Heart left ventricle (tissue), 16 donors: ENCODE measurements at regions not wholly inside any gene's neighbourhood (a gene's known extent, or its start where the extent isn't known, plus 50 kb on each side); places are given as distances from the start of the nearest gene placed in this dataset.

Source experiments
- ATAC-seq, 4 donors: fragments of 200-7000 bp; cut with Tn5 transposase; one replicate each; pipeline ENCODE4 v1.9.1; 2020 to 2022; ENCODE audit warnings: moderate library complexity in 4 of 4, mild to moderate bottlenecking in 3 of 4, moderate number of reproducible peaks in 1 of 4
- DNase-seq, 5 donors: peaks; one replicate each; pipeline ENCODE4 v3.0.0-alpha.2; 2020
- H3K27ac ChIP-seq, 12 donors: fragments of 200-600 bp; sonication (generic) in 4 of 12; one replicate each; pipeline versions ENCODE4 v1.5.0 to v1.8.0; 2016 to 2022; ENCODE audit warnings: mild to moderate bottlenecking in 2 of 12
- H3K27me3 ChIP-seq, 9 donors: fragments of 200-600 bp; sonication (generic) in 2 of 9; one replicate each; pipeline versions ENCODE4 v1.5.1 to v1.8.0; 2016 to 2022; ENCODE audit warnings: mild to moderate bottlenecking in 3 of 9
- H3K36me3 ChIP-seq, 9 donors: fragments of 200-600 bp; sonication (generic) in 2 of 9; one replicate each; pipeline versions ENCODE4 v1.5.0 to v1.8.0; 2018 to 2022; ENCODE audit warnings: mild to moderate bottlenecking in 2 of 9
- H3K4me1 ChIP-seq, 12 donors: fragments of 200-600 bp; sonication (generic) in 4 of 12; one replicate each; pipeline versions ENCODE4 v1.5.0 to v1.8.0; 2016 to 2022; ENCODE audit warnings: mild to moderate bottlenecking in 3 of 12
- H3K4me3 ChIP-seq, 12 donors: fragments of 200-600 bp; sonication (generic) in 4 of 12; one replicate each; pipeline versions ENCODE4 v1.5.0 to v1.8.0; 2017 to 2022; ENCODE audit warnings: mild to moderate bottlenecking in 9 of 12, moderate library complexity in 4 of 12
- H3K9me3 ChIP-seq, 12 donors: fragments of 200-600 bp; sonication (generic) in 4 of 12; one replicate each; pipeline versions ENCODE4 v1.5.0 to v1.8.0; 2016 to 2022; ENCODE audit warnings: mild to moderate bottlenecking in 1 of 12
- POLR2A ChIP-seq, 2 donors: fragments of 450-650 bp; IDR thresholded peaks; one replicate each; pipeline ENCODE4 v1.6.1; 2017; ENCODE audit warnings: antibody characterized with exemption in 2 of 2, mild to moderate bottlenecking in 2 of 2, moderate library complexity in 2 of 2
- WGBS, 4 donors: extraction: QIAGEN DNeasy Blood & Tissue Kit in 2 of 4; methylation state at CpG; one replicate each; pipeline versions ENCODE4 v1.1.5 to v1.1.7; 2013 to 2018; 5-methylcytosine and 5-hydroxymethylcytosine counted together
- intact Hi-C, 10 donors: fragments of 100-400 bp; cut with DNase I; formaldehyde crosslinking; loops; one replicate each; pipeline versions ENCODE4 v1.11.1 to v1.14.2; 2022
- TF ChIP-seq, protein P1 (sequence below), 12 donors: fragments of 200-600 bp; sonication (generic) in 4 of 12; IDR thresholded peaks; one replicate each; pipeline versions ENCODE4 v1.5.0 to v1.8.0; 2018 to 2022; ENCODE audit warnings: antibody characterized with exemption in 12 of 12, mild to moderate bottlenecking in 5 of 12
- donor health status: ischemic (EF 13 %, LVEDD 7.1; RV severe dilation, severe dysfunction).
- donor health status: healthy with polysubstance abuse.
- donor health status: DM: no; HTN: yes; CAD: no.
- donor health status: DM: no; HTN: no; CAD: no.
- donor health status: ischemic (EF 25% LVEDD 6.9; RV normal size, moderate dysfunction).
- donor health status: ischemic (EF 25% LVEDD 5.7; RV mildly dilated, moderate dysfunction).
- donor health status: healthy.
- donor health status: DM: yes; HTN: yes; CAD: no.
- donor health status: ischemic (EF 35%, LVEDD 5.7; RV mildly dilated, moderate dysfunction).
- donor health status: nonischemic (EF 11% LVEDD 7.7; RV severe dilation, severe dysfunction).
- donor health status: DM: yes; HTN: yes; CAD: no.
- donor health status: PGD.
- donor health status: ischemic (EF 29% LVEDD 5.4; RV normal size, mild dysfunction).
- donor health status: nonischemic (EF 23%, LVEDD 6.1; RV moderate dilation, normal function).

- Histone ChIP-seq H3K27ac (no peak overlapping the region), H3K4me3 (no peak overlapping the region), H3K27me3 (no peaks in the 10 kb centered on the region), H3K4me1 (no peaks in the 10 kb centered on the region), H3K9me3 (no peaks in the 10 kb centered on the region), H3K36me3 (no peaks in the 10 kb centered on the region)
- intact Hi-C loops, result no loop called here
- DNase-seq (no peak), ATAC-seq (no peak)
- TF ChIP-seq, protein P1, sequence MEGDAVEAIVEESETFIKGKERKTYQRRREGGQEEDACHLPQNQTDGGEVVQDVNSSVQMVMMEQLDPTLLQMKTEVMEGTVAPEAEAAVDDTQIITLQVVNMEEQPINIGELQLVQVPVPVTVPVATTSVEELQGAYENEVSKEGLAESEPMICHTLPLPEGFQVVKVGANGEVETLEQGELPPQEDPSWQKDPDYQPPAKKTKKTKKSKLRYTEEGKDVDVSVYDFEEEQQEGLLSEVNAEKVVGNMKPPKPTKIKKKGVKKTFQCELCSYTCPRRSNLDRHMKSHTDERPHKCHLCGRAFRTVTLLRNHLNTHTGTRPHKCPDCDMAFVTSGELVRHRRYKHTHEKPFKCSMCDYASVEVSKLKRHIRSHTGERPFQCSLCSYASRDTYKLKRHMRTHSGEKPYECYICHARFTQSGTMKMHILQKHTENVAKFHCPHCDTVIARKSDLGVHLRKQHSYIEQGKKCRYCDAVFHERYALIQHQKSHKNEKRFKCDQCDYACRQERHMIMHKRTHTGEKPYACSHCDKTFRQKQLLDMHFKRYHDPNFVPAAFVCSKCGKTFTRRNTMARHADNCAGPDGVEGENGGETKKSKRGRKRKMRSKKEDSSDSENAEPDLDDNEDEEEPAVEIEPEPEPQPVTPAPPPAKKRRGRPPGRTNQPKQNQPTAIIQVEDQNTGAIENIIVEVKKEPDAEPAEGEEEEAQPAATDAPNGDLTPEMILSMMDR (IDR thresholded peaks at IDR 0.05), result no peak
- no peak for TF ChIP-seq POLR2A (IDR thresholded peaks at IDR 0.05)
- 77 to 85% (median 85%) methylated on average over 7 of the region's 7 CpGs for whole genome bisulfite sequencing, 4 donors
Observed at GRCh38 chr1:213683529-213683928, 304.2 kb upstream of the PROX1 start.

- no peak overlapping the region for H3K27ac ChIP-seq
- H3K4me3 ChIP-seq, result no peak overlapping the region
- DNase-seq (no peak), ATAC-seq (no peak)
- H3K27me3 ChIP-seq, result no peaks in the 10 kb centered on the region
- 91 to 94% (median 92%) methylated on average over 3 of the region's 3 CpGs for WGBS, 4 donors
- intact Hi-C loops, result no loop called here
- no peaks in the 10 kb centered on the region for H3K36me3 ChIP-seq
- H3K4me1 ChIP-seq, result no peaks in the 10 kb centered on the region
- no peak for TF ChIP-seq POLR2A (IDR thresholded peaks at IDR 0.05)
- TF ChIP-seq, protein P1 (IDR thresholded peaks at IDR 0.05), result no peak
- no peaks in the 10 kb centered on the region for H3K9me3 ChIP-seq
Observed at GRCh38 chr1:213684454-213684853, 303.3 kb upstream of the PROX1 start.

DNA sequence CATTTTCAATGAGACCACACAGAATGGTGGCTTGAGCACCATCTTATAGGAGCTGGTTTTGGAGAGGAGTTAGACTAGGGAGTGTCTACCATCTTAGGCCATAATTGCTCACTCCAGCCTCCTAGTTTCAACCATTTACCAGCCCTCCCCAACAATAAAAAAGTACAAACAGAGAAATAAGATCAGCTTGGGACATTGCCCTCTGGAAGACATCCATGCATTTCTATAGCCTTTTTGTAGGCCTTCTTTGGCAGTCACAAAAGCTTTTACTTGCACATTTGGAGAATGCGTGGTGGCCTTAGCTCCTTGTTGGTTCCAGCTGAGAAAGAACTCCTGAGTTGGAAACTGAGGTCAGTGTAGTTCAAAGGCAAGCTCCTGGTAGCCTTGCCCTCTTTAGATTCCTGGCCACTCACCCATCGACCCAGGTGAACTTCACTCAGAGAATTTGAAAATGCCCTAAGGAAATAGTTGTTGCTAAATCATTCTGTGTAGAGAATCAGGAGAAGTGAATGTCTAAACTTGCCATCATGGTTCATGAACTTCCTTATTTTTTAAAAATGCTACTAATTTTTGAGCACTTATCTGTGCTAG lies 301.7 kb upstream of the PROX1 start:
- intact Hi-C loops, result no loop called here
- no peaks in the 10 kb centered on the region for H3K36me3 ChIP-seq
- no peaks in the 10 kb centered on the region for H3K4me1 ChIP-seq
- TF ChIP-seq, protein P1 (IDR thresholded peaks at IDR 0.05), result no peak
- TF ChIP-seq POLR2A (IDR thresholded peaks at IDR 0.05), result no peak
- no peaks in the 10 kb centered on the region for H3K27me3 ChIP-seq
- H3K9me3 ChIP-seq, result no peaks in the 10 kb centered on the region
- ATAC-seq (no peak), DNase-seq (no peak)
- H3K27ac ChIP-seq, result no peak overlapping the region
- no peak overlapping the region for H3K4me3 ChIP-seq
- WGBS, 4 donors, result 78 to 90% (median 89%) methylated on average over 2 of the region's 2 CpGs

GRCh38 chr1:213686983-213687382 lies 300.8 kb upstream of the PROX1 start:
- H3K9me3 ChIP-seq, result no peaks in the 10 kb centered on the region
- WGBS, 4 donors, result 48 to 62% (median 54%) methylated on average over 3 of the region's 3 CpGs
- ATAC-seq (no peak), DNase-seq (no peak)
- intact Hi-C loops, result no loop called here
- H3K4me3 ChIP-seq, result no peak overlapping the region
- no peaks in the 10 kb centered on the region for H3K36me3 ChIP-seq
- no peak overlapping the region for H3K27ac ChIP-seq
- no peaks in the 10 kb centered on the region for H3K27me3 ChIP-seq
- H3K4me1 ChIP-seq, result no peaks in the 10 kb centered on the region
- TF ChIP-seq, protein P1 (IDR thresholded peaks at IDR 0.05), result no peak
- TF ChIP-seq POLR2A (IDR thresholded peaks at IDR 0.05), result no peak
